D721Med (cell line): ENCODE measurements at regions not wholly inside any gene's neighbourhood (a gene's known extent, or its start where the extent isn't known, plus 50 kb on each side); places are given as distances from the start of the nearest gene placed in this dataset.

Experiments
- DNase-seq: peaks from one replicate; pipeline ENCODE4 v3.0.0; 2011; ENCODE audit warnings: low spot score; ENCODE audit not compliant: insufficient read length
- FAIRE-seq: peaks from 2 replicates; lab custom pipeline; 2011; peaks lifted over from hg19 to GRCh38; lab: Jason Lieb, UNC
- TF ChIP-seq, protein P1 (sequence below): IDR thresholded peaks from 2 replicates; pipeline ENCODE4 v1.5.1; 2012; ENCODE audit warnings: mild to moderate bottlenecking, control low read depth; ENCODE audit not compliant: insufficient read depth; ENCODE audit errors: missing control alignments

DNA sequence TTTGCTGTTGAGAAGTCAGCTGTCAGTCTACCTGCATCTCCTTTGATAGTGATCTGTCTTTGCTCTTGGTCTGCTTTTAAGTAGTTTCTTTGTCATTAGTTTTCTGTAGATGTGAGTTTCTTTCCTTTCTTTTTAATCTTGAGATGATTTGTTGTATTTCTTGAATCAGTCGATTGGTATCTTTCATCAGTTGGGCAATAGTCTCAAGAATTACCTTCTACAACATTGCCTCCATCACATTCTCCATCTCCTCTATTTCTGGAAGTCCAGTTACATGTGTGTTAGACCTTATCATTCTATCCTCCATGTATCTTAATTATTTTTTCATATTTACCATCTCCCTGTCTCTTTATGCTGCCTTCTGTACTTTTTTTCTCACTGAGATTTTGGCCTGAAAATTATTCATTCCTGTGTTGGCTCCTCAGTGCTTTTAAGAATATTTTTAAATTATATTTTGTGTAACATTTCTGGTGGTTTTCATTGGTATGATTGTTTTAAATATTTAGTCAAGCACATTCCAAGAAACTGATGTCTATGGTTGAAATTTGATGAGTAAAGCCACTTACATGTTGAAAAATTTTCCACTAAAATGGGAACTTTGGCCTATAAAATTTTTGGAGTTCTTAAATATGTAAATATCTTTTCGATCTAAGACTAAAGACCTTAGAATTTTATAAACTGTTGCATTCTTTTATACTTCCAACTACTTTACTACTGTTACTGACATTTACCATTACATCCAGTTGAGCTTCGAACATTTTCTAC is 239.5 kb upstream of the MGAT5 start:
- no peak for DNase-seq
- TF ChIP-seq, protein P1, sequence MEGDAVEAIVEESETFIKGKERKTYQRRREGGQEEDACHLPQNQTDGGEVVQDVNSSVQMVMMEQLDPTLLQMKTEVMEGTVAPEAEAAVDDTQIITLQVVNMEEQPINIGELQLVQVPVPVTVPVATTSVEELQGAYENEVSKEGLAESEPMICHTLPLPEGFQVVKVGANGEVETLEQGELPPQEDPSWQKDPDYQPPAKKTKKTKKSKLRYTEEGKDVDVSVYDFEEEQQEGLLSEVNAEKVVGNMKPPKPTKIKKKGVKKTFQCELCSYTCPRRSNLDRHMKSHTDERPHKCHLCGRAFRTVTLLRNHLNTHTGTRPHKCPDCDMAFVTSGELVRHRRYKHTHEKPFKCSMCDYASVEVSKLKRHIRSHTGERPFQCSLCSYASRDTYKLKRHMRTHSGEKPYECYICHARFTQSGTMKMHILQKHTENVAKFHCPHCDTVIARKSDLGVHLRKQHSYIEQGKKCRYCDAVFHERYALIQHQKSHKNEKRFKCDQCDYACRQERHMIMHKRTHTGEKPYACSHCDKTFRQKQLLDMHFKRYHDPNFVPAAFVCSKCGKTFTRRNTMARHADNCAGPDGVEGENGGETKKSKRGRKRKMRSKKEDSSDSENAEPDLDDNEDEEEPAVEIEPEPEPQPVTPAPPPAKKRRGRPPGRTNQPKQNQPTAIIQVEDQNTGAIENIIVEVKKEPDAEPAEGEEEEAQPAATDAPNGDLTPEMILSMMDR: no peak
- no peak for FAIRE-seq

DNA sequence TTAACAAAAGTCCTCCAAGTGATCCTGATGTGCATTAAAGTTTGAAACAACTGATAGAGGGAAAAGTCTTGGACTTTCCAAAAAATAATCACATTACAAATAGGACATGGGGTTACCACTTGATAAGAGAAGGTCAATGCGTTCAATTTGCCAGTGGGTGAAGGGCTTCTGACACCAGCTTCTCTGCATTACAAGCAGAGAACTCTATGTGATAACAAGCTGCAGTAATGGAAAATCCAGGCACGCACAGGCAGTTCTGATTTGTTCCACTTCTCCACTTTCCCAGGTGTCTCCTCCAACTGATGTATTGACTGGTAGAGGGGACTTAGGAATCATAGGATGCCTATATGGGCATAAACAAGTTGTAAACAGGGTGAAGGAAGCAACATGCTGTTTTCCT is 234.0 kb upstream of the MGAT5 start:
- FAIRE-seq (no peak), DNase-seq (no peak)
- TF ChIP-seq, protein P1: no peak

DNA sequence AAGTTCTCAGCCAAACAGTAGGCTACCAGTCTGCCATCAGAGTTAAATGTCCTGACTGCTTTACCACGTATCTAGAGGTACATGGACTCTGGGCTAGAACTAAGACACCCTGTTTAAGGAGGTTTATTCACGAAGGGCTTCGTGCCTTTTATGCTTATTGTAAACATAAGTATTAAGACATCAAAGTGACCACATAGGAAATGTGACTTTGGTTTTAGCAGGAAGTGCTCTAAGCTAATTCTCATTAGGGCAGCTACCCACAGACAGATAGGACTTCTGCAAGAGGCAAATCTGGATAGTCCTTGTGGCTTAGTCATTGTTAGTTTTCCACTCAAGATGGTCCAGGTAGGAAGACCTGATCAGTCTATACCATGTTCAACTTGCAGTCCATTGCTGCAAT is 233.3 kb upstream of the MGAT5 start:
- TF ChIP-seq, protein P1: no peak
- DNase-seq: no peak
- FAIRE-seq: no peak

DNA sequence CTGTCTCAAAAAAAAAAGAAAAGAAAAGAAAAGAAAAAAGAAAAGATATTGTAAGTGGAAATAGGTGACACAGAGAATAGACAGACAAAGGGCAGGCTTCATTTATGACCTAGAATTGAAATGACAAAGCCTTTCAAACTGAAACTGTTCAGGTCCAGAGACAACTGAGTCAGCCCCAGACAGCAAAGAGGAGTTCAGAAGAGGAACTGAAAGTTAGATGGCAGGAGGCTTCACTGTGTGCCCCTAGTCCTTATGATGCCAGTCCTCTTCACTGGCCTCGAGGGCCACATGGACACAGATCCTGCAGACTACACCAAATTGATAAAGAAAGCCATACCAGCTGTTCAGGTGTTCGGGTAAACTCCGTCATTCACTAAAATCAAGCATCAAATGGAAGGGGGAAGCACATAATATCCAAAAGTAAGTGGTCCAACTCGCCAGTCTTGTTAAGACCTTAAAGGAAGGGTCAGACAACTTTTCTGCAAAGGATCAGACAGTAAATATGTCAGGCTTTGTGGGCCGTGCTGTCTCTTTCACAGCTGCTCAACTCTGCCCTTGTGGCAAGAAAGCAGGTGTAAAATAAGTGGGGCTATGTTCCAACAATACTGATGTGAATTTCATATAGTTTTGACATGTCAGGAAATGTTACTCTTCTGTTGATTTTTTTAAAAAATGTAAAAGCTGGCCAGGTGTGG is 231.9 kb upstream of the MGAT5 start:
- FAIRE-seq: no peak
- no peak for DNase-seq
- TF ChIP-seq, protein P1: no peak

DNA sequence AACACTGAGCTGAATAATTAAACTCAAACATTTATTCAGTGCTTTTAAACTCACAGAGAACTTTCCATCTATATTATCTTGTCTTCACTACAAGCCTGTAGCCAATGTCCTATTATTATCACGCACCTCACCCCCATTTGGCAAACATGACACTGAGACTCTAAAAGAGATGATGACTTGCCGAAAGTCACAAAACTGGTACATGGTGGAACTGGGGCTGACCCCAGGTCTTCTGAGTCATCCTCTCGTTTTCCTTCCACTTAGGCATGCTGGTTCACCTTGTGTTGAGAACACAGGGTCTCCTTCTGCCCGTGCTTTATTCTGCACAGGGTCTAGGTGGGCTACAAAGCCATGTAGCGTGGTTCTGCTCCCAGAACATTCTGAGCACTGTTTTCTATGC is 230.0 kb upstream of the MGAT5 start:
- FAIRE-seq: no peak
- DNase-seq: no peak
- TF ChIP-seq, protein P1: no peak

DNA sequence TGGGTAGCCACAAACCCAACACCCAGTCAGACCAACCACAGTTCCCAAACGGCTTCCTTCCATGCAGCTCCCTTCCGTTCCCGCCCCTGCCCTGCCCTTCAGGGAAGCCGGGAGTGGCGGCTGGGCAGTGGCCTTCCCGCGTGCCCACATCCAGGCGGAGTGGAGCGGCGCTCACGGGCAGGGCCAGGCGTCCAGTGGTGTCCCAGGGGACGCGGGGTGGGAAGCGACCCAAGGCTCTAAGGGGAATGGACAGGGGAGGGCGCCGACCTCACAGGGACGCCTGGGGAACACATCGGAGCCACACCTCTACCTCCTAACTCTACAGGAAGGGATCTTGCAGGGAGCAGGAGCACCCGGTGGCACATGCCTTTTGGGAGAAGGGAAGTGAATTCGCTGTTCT is 225.9 kb upstream of the MGAT5 start:
- FAIRE-seq (no peak), DNase-seq (no peak)
- TF ChIP-seq, protein P1: no peak

DNA sequence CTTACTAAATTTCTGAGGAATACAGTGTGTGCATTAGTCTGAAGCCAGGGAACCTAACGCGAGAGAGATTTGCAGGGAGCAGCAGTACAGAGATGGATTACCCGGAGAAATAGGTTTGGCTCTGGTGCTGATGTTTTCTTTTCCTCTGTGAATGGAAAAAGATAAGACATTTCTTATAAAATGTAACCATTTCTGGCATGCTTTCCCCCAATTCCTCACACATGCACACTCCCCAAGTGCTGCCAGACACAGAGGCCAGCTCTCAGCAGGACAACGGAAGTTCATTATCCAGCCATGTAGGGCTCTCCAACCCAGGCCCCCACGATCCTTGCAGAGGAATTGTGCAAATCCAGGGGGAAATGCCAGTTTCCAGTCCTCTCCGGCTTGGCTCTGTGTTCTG is 224.5 kb upstream of the MGAT5 start:
- FAIRE-seq: no peak
- TF ChIP-seq, protein P1: no peak
- DNase-seq: no peak
